HG03520 (cell line): ENCODE measurements at regions not wholly inside any gene's neighbourhood (a gene's known extent, or its start where the extent isn't known, plus 50 kb on each side); places are given as distances from the start of the nearest gene placed in this dataset.
"Not testable (repeated sequence)": the region's sequence is repeated elsewhere in the genome, so short reads cannot be mapped to it uniquely, and the experiment has no call there.

Experiments used
- ATAC-seq: cut with Tn5 transposase; IDR thresholded peaks from one replicate; pipeline ENCODE4 v1.9.1; 2021; ENCODE audit warnings: mild to moderate bottlenecking, moderate library complexity; ENCODE audit not compliant: unreplicated experiment

DNA sequence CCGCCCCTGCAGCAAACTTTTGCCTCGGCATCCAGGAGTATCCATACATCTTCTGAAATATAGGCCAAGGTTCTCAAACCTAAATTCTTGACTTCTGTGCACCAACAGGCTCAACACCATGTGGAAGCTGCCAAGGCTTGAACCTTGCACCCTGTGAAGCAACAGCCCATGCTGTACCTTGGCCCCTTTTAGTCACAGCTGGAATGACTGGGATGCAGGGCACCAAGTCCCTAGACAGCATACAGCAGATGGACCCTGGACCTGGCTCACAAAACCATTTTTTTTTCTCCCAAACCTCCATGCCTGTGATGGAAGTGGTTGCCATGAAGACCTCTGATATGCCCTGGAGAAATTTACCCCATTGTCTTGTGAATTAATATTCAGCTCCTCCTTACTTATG, 233.8 kb upstream of the KCND2 start:
- no peak for ATAC-seq

DNA sequence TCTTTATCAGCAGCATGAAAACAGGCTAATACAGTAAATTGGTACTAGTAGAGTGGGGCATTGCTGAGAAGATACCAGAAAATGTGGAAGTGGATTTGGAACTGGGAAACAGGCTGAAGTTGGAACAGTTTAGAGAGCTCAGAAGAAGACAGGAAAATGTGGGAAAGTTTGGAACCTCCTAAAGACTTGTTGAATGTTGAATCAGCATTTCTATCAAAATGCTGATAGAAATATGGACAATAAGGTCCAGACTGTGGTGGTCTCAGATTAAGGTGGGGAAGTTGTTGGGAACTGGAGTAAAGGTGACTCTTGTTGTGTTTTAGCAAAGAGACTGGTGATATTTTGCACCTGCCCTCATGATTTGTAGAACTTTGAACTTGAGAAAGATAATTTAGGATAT, 231.2 kb upstream of the KCND2 start:
- ATAC-seq: no peak

DNA sequence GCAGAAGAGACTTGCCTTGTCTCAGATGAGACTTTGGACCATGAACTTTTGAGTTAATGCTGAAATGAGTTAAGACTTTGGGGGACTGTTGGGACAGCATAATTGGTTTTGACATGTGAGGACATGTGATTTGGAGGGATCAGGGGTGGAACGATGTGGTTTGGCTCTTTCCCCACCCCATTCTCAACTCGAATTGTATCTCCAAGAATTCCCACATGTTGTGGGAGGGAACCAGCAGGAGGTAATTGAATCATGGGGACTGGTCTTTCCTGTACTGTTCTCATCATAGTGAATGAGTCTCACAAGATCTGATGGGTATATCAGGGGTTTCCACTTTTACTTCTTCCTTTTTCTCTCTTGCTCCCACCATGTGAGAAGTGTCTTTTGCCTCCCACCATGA, 229.7 kb upstream of the KCND2 start:
- ATAC-seq: no peak

DNA sequence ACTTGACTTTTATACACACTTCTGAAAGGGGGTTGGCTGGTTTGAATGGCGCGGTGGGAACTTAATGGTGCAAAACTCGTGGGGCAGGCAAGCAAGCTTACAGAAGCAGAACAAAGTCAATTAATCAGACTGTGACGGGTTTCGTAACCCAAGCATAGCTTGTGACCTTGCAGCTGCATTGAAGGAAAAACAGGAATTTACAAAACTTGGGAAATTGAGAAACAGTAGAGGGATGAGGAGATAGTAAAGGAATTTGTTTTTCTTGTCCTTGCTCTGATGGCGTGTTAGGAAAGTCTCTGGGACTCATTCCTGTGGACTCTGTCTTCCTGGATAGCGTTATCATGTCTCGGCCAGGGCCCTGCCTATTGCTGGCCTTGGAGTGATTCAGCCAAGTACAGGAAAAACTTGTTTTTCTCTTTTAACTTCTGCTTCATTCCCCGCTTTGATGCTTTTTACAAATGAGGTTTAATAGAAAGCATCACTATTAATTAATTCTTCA, 220.0 kb upstream of the KCND2 start:
- ATAC-seq: no peak

DNA sequence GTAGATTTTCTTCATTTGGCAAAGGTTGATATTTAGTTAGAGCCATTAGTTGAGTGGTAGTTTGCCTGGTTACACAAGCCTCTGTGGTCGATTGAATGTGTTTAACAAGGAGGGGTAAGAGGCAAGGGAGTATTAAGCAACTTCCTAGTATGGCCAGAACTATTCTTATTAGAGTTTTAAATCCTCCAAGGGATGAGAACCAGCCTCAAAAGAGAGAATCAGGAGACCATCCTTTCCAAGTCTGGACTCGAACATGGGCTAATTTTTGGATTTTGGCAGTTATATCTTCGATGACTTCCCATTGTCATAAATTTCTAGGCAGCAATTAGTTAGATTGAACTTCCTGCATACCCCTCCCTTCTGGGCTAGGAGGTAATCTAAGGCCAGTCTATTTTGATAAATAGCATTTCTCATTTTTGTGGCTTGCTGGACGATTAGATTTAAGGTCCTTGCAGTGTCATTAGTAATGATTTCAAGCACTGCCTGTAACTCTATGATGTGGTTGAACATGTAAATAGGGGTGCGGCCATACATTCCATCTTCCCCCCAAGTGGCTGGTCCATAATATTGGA, 219.5 kb upstream of the KCND2 start:
- ATAC-seq: no peak

DNA sequence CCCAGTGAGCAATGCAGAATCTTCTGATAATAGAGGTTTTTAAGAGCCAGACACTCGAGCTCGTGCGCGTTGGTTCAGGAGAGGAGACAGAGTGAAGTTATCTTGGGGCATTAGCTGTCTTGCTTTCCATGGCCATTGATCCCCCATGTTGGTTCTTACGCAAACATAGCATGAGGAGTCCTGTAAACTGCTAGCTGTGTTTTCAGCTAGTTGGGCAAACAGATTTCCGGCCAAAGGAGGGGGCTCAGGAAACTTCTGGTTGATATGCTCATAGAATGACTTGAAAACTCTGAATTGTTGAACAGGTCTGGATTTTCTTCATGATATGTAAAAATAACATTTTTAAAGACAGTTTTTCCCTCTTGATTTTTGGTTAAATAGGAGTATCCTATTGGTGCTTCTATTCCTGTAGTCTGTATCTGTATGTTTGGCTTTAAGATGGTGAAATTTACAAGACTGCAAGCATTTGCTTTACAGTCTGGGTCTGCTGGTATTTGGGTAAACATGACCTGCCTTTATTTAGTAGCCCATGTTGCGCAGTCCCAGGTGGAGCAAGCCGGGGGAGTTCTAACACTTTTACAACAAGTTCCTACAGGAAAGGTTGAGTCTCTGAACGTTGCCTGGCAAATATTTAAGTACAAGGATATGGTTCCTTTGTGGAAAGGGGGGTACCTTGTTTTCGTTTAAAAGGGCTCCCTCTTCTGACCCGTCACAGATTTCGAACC, 218.4 kb upstream of the KCND2 start:
- no peak for ATAC-seq

DNA sequence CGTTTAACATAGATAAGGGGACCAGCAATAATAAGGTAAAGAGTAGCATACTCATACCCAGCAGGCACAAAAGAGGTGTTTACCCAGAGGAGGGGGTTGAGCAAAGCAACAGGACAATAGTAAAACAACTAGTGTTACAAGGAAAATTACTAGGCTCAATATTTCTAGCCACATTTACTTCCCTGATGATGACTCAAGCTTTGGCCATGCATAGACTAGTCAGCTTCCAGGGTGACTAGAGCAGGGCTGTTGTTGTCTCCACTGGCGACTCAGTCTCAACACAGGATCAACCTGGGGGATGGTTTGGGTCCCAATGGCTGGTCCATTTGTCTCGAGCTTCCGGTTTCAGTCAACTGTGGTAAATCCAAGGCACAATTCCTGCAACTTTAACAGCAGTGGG, 217.7 kb upstream of the KCND2 start:
- no peak for ATAC-seq

DNA sequence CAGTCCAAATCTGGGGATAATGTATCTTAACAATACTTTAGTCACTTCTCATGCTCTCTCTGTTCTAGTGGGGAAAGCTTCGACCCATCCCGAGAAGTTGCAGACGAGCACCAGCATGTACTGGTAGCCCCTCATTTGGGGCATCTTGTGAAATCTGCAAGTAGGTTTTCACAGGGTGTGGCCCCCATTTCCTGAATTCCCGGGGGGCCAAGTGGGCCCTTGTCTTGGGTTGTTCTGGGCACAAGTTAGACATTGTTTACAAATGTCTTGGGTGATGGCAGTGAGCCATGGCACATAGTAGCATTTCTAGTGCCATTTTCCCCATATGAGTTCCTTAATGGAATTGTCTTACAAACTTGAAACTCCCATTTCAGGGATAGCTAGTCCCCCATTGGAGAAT, 216.7 kb upstream of the KCND2 start:
- ATAC-seq: no peak

DNA sequence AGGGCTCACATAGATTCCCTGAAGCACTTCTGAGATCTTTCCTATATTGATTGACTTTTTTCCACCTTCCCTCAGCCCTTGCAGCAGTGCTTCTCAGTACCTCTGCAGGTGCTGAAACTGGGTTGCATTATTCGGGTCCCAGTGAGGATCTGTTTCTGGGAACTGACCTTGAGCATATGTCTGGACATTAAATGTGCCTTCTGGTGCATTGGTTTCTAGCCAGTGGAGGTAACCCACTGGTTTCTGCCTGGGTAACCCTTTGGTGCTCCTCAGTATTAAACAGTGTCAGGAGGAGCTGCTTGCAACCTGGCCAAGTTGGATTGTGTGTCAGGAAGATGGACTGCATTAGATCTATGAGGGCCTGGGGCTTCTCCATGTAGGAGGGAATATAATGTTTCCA, 213.3 kb upstream of the KCND2 start:
- ATAC-seq: no peak

DNA sequence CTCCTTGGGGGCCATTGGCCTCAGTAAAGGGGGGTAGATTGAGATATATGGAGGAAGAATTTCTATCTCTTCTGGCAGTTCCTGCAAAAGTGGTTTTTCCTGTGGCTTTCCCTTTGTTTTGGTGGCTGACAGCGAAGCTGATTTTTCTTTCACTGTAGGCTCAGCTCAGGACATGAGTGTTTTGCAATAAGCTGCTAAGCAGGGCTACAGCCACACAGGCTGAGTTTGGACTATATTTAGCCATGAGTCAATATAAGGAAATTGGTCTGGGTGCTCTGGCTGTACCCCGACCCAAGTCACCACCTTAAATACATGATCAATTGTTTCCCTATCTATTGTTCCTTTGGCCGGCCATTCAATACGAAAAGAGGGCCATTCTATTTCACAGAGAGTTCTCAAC, 212.7 kb upstream of the KCND2 start:
- no peak for ATAC-seq

DNA sequence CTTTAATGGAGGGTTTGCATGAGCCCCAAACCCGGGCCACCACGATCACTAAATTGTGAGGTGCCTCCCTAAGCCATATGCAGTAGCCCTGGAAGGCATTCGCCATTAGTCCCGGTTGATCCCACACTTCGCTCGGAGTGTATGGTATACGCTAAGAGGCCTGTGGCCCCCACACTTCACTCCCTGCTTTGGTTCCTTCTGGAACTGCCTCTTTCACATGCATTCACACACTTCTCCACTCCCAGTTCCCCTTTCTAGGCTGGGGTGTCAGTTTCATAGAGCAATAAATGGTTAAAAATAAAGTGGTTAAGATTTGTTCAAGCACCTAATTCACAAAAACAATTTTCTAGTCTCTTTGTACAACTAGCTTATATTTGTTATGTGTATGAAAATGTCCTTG, 212.1 kb upstream of the KCND2 start:
- ATAC-seq: no peak

DNA sequence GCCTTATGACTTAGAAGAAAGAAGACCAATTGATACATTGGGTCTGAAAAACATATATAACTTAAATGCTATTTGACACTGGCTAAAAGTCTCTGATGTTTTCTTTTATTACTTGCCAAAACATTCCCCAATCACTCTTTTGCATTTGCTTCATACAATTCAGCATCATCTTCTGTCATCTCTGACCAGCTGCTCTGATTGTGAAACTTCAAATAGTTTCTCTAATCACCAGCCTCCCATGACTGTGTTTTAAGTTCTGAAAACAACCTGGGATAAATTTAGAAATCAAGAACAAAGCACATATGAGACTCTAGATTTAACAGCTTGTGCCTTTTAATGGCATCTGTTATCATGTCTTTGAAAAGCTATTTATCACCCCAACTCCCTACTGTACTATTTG, 208.4 kb upstream of the KCND2 start:
- ATAC-seq: peak; percentile 84

DNA sequence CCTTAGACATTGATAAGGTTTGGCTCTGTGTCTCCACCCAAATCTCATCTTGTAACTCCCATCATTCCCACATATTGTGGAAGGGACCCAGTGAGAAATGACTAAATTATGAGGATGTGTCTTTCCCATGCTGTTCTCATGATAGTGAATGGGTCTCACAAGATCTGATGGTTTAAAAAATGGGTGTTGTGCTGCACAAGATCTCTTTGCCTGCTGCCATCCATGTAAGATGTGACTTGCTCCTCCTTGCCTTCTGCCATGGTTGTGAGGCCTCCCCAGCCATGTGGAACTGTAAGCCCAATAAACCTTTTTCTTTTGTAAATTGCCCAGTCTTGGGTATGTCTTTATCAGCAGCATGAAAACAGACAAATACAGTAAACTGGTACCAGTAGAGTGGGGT, 206.1 kb upstream of the KCND2 start:
- ATAC-seq: not testable (repeated sequence)

DNA sequence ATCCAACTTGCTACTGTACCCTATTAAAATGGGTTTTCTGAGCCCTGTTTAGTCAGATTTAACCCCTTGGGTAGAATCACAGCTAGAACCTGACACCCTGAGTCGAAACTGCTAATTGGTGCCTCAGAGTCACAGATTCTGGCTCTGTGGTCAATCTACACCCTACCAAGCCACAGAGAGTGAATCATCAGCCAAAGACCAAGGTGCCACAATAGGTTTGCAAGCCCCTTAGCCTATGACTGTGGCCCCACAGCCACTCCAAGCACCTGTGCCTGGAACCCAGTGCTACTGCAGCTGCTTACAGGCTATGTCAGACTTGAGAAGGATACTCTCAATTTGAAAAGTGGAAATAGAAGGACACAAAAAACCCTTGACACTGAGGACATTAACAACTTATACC, 202.8 kb upstream of the KCND2 start:
- peak; percentile 56 for ATAC-seq

DNA sequence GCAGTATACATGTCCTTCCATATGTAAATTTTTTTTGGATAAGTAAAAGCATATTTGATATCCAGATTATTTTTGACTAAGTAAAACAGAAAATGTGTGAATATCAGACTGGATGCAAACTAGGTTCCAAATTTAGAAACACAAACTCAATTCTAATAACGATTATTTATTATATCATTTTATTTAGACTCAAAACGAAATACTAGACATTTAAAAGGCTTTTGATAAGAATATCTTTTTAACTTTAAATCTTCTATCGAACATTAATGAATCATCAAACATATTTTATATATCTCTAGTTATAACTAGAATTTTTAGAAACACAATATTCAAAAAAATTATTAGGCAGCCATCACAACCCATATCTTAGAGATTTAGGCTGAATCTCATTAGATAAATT, 195.2 kb upstream of the KCND2 start:
- ATAC-seq: no peak

DNA sequence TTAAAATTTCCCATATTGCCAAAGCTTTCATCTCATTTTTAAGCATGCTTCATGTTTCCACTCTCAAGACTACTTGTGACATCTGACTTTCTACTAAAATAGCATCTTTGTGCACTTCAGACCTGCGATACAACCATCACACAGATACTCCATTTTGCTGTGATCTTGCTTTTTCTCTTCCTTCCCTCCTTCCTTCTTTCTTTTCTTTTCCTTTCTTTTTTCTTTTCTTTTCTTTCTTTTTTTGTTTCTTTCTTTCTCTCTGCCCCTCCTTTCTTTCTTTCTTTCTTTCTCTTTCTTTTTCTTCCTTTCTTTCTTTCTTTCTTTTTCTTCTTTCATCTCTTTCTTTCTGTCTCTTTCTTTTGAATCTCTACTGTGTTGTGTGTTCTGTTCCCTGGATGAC, 194.0 kb upstream of the KCND2 start:
- no peak for ATAC-seq

DNA sequence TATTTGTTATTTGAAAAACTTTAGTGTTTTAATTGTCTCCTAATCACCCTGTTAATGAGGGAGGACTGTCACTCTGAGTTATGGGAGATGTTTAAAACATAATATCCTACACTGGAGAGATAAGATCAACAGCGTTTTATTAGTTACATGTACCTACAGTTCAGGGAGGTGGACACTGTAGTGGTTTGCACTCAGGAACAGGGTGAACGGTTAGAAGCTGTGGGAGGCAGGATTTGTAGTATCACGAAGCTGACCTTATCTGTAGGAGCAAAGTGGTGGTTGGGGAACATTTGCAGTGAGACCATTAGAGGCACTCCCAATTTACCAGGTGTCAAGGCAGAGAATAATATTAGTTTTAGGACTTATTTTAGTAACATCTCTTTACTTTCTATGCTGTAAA, 193.3 kb upstream of the KCND2 start:
- no peak for ATAC-seq

DNA sequence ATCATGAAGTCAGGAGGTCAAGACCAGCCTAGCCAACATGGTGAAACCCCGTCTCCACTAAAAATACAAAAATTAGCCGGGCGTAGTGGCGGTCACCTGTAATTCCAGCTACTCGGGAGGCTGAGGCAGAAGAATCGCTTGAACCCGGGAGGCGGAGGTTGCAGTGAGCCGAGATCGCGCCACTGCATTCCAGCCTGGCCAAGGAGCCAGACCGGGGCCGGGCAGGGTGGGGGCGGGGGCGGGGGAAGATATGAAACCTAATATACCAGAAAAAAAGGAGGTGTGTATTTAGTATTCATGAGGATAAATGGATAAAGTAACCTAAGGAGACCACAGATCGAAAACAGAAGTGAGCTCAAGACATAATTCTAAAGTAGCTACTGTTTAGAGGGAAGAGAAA, 186.5 kb upstream of the KCND2 start:
- ATAC-seq: not testable (repeated sequence)

DNA sequence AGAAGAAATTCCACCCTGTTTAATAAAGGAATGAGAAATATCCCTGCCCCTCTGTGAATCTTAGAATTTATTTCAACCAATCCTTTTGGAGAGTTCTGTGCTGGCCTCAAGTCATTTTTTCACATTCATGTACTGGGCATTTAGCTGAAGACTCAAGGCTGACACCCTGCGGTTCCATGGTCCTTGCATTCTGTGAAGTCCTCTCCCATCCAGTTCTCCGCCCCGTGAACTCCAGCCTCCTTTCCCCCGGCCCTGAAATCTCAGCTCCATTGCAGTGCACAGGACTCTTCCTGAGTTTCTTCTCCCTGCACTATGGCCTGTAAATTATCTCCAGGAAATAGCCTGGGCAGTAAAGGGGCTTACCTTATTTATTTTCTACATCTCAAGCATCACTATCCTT, 183.0 kb upstream of the KCND2 start:
- ATAC-seq: no peak

DNA sequence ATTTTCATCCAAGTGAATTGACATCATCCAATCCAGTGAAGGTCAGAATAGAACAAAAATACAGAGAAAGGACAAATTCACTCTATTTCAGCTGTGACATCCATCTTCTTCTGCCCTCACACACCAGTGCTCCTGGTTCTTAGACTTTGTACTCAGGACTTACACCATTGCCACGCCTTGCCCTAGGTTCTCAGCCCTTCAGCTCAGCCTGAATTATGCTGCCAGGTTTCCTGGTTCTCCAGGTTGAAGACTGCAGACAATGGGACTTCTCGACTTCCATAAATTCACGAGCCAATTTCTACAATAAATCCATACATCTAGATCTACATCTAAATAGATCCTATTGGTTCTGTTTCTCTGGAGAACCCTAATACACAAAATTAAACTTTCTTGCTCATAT, 181.2 kb upstream of the KCND2 start:
- no peak for ATAC-seq

DNA sequence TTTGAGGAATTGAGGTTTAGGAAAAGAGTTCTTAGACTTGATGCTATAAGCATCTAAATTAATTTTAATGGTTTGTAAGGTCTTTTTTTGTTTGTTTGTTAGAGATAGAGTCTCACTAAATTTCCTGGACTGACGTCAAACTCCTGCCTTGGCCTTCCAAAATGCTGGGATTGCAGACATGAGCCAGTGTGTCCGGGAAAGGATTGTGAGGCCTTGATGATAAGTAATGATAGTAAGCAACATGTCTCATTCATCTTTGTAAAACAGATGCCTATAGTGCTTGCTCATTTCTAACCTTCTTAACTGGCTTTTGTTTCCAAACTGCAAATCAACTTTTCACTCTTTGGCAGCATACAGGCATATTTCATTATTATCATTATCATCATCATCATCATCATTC, 176.0 kb upstream of the KCND2 start:
- no peak for ATAC-seq

DNA sequence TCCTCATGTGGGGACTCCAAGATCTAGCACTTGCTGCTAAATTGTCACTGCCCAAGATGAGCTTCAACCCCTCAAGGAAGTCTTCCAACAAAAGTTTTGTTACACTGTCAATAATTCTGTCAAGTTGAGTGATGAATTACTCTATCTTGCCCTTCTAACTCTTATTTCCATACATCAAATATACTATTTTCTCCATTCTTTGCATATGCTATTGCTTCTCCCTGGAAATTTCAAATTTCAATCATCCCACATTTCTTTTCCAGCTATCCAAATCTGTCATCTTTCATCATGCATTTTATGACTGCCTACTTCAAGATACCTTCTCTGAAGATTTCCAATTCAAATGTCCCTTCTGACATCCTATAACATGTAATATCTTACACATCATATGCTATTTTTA, 175.2 kb upstream of the KCND2 start:
- no peak for ATAC-seq

DNA sequence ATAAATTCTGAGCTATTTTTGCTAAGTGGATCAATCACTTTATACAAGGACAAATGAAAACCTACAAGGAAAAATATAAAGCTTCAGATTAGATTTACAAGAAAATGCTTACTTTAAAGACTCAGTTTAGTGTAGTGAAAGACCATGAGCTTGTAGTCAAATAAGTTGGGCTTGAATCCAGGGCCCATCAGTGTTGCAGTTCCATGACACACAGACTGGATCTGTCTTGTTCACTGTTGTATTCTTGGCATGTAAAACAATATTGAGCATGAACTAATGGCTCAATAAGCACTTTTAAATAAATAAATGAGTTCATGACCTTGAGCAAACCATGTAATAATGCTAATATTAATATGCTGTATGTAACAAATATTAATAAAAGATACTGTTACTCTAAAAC, 164.6 kb upstream of the KCND2 start:
- no peak for ATAC-seq
